H9 (cell line): ENCODE measurements at regions not wholly inside any gene's neighbourhood (a gene's known extent, or its start where the extent isn't known, plus 50 kb on each side); places are given as distances from the start of the nearest gene placed in this dataset.

Source experiments
- DNase-seq: peaks from one replicate; pipeline ENCODE4 v3.0.0-alpha.2; 2017
- H2AFZ ChIP-seq: one replicate; pipeline ENCODE4 v1.6.1; 2013; ENCODE audit warnings: mild to moderate bottlenecking, low read length, control low read depth, moderate library complexity
- H2AK5ac ChIP-seq: 2 replicates; pipeline ENCODE4 v1.6.1; 2013; ENCODE audit warnings: low read length, control low read depth, mixed read lengths; ENCODE audit not compliant: insufficient read length
- H2BK120ac ChIP-seq: one replicate; pipeline ENCODE4 v1.6.1; 2013; ENCODE audit warnings: low read depth, mild to moderate bottlenecking, low read length, control low read depth, inconsistent platforms; ENCODE audit not compliant: poor library complexity, severe bottlenecking
- H2BK12ac ChIP-seq: 2 replicates; pipeline ENCODE4 v1.6.1; 2013; ENCODE audit warnings: low read length, control low read depth, mixed read lengths, low read depth; ENCODE audit not compliant: insufficient read length
- H2BK15ac ChIP-seq: 2 replicates; pipeline ENCODE4 v1.6.1; 2013; ENCODE audit warnings: low read depth, low read length, control low read depth
- H2BK20ac ChIP-seq: one replicate; pipeline ENCODE4 v1.6.1; 2013; ENCODE audit warnings: low read depth, mild to moderate bottlenecking, low read length, control low read depth, inconsistent platforms; ENCODE audit not compliant: poor library complexity, severe bottlenecking
- H2BK5ac ChIP-seq: 2 replicates; pipeline ENCODE4 v1.6.1; 2013; ENCODE audit warnings: low read length, control low read depth, mixed read lengths; ENCODE audit not compliant: insufficient read length
- H3K14ac ChIP-seq: 2 replicates; pipeline ENCODE4 v1.6.1; 2013; ENCODE audit warnings: low read length, control low read depth; ENCODE audit not compliant: insufficient read depth
- H3K18ac ChIP-seq: 2 replicates; pipeline ENCODE4 v1.6.1; 2013; ENCODE audit warnings: low read depth, mild to moderate bottlenecking, mixed read lengths, low read length, control low read depth; ENCODE audit not compliant: insufficient read length
- H3K23ac ChIP-seq: 2 replicates; pipeline ENCODE4 v1.6.1; 2013; ENCODE audit warnings: low read length, control low read depth, mixed read lengths, low read depth; ENCODE audit not compliant: insufficient read length
- H3K23me2 ChIP-seq: 2 replicates; pipeline ENCODE4 v1.6.1; 2013; ENCODE audit warnings: low read depth, mild to moderate bottlenecking, mixed read lengths, low read length, control low read depth; ENCODE audit not compliant: insufficient read length, poor library complexity, severe bottlenecking
- H3K27ac ChIP-seq: 2 replicates; pipeline ENCODE4 v1.5.1; 2013; ENCODE audit warnings: low read length, control low read depth, mixed read lengths, low read depth; ENCODE audit not compliant: insufficient read length
- H3K27me3 ChIP-seq: 2 replicates; pipeline ENCODE4 v1.6.1; 2013; ENCODE audit warnings: low read length, control low read depth, inconsistent platforms; ENCODE audit not compliant: insufficient read depth
- H3K4ac ChIP-seq: 2 replicates; pipeline ENCODE4 v1.6.1; 2013; ENCODE audit warnings: low read depth, mild to moderate bottlenecking, control low read depth, inconsistent platforms, low read length, moderate library complexity
- H3K4me1 ChIP-seq: 2 replicates; pipeline ENCODE4 v1.6.1; 2013; ENCODE audit warnings: low read length, control low read depth, inconsistent platforms; ENCODE audit not compliant: insufficient read depth
- H3K4me2 ChIP-seq: 2 replicates; pipeline ENCODE4 v1.6.1; 2013; ENCODE audit warnings: low read length, control low read depth, mixed read lengths; ENCODE audit not compliant: insufficient read length, insufficient read depth
- H3K56ac ChIP-seq: 2 replicates; pipeline ENCODE4 v1.6.1; 2013; ENCODE audit warnings: low read depth, mild to moderate bottlenecking, mixed read lengths, low read length, control low read depth; ENCODE audit not compliant: insufficient read length
- H3K79me1 ChIP-seq: 2 replicates; pipeline ENCODE4 v1.6.1; 2013; ENCODE audit warnings: low read depth, mild to moderate bottlenecking, moderate library complexity, low read length, control low read depth, inconsistent platforms; ENCODE audit not compliant: insufficient read depth, poor library complexity, severe bottlenecking
- H3K79me2 ChIP-seq: 2 replicates; pipeline ENCODE4 v1.6.1; 2013; ENCODE audit warnings: low read length, control low read depth, inconsistent platforms; ENCODE audit not compliant: insufficient read depth
- H3K9ac ChIP-seq: 2 replicates; pipeline ENCODE4 v1.6.1; 2013; ENCODE audit warnings: low read length, control low read depth, mixed read lengths; ENCODE audit not compliant: insufficient read length; ENCODE audit errors: extremely low read depth
- H3K9me3 ChIP-seq: one replicate; pipeline ENCODE4 v1.6.1; 2013; ENCODE audit warnings: low read depth, low read length, inconsistent platforms; ENCODE audit not compliant: control insufficient read depth
- H3T11ph ChIP-seq: one replicate; pipeline ENCODE4 v1.6.1; 2013; ENCODE audit warnings: mild to moderate bottlenecking, low read length, control low read depth, inconsistent platforms
- H4K20me1 ChIP-seq: one replicate; pipeline ENCODE4 v1.6.1; 2013; ENCODE audit not compliant: control insufficient read depth, insufficient read length, insufficient read depth
- H4K5ac ChIP-seq: 2 replicates; pipeline ENCODE4 v1.6.1; 2013; ENCODE audit warnings: low read depth, mild to moderate bottlenecking, mixed read lengths, low read length, control low read depth; ENCODE audit not compliant: insufficient read length
- H4K8ac ChIP-seq: replicated peaks from 2 replicates; pipeline ENCODE4 v1.6.1; 2013; ENCODE audit warnings: low read length, control low read depth, mixed read lengths, low read depth; ENCODE audit not compliant: insufficient read length
- H4K91ac ChIP-seq: 2 replicates; pipeline ENCODE4 v1.6.1; 2013; ENCODE audit warnings: low read depth, mild to moderate bottlenecking, moderate library complexity, mixed read lengths, low read length, control low read depth; ENCODE audit not compliant: insufficient read length
- H3K27ac Mint-ChIP-seq, 3 experiments: 2 replicates in 2 of 3; 3 replicates in 1 of 3; pipeline ENCODE4 v1.8.0; 2020 to 2021; ENCODE audit warnings: mixed read lengths in 3 of 3, mild to moderate bottlenecking in 1 of 3, moderate library complexity in 1 of 3
- H3K27me3 Mint-ChIP-seq: 2 replicates; pipeline ENCODE4 v1.8.0; 2021; ENCODE audit warnings: low read depth, mild to moderate bottlenecking, moderate library complexity, mixed read lengths
- H3K36me3 Mint-ChIP-seq, 3 experiments: 2 replicates in 2 of 3; 3 replicates in 1 of 3; pipeline ENCODE4 v1.8.0; 2020 to 2021; ENCODE audit warnings: low read depth in 3 of 3, mixed read lengths in 3 of 3; ENCODE audit not compliant: insufficient read depth in 1 of 3
- H3K4me1 Mint-ChIP-seq, 2 experiments: 2 replicates each; pipeline ENCODE4 v1.8.0; 2020; ENCODE audit warnings: mixed read lengths in 2 of 2
- H3K4me3 Mint-ChIP-seq, 2 experiments: 2 replicates in 1 of 2; 3 replicates in 1 of 2; pipeline ENCODE4 v1.8.0; 2020 to 2021; ENCODE audit warnings: mild to moderate bottlenecking in 2 of 2, mixed read lengths in 2 of 2, moderate library complexity in 1 of 2
- H3K9me3 Mint-ChIP-seq, 2 experiments: 2 replicates in 1 of 2; 3 replicates in 1 of 2; pipeline ENCODE4 v1.8.0; 2020; ENCODE audit warnings: mild to moderate bottlenecking in 2 of 2, mixed read lengths in 2 of 2, moderate library complexity in 1 of 2
- WGBS: extraction: QIAGEN DNeasy Blood & Tissue Kit; methylation state at CpG from one replicate; pipeline ENCODE4 v1.1.7; 2013; ENCODE audit warnings: missing lambda C conversion rate, low lambda C conversion rate, mixed read lengths; ENCODE audit not compliant: insufficient read length; ENCODE audit errors: extremely low coverage; 5-methylcytosine and 5-hydroxymethylcytosine counted together
- TF ChIP-seq, protein P1 (sequence below): fragments of 200-600 bp; sonication (generic); conservative IDR thresholded peaks from 3 replicates; pipeline ENCODE4 v1.8.0; 2021; ENCODE audit warnings: antibody characterized with exemption, mild to moderate bottlenecking

- no peak overlapping the region for H3K18ac ChIP-seq
- no peak overlapping the region for H3K4me2 ChIP-seq
- H3K9me3 ChIP-seq, result no peaks in the 10 kb centered on the region
- H3K4me1 ChIP-seq, result peaks cover 2% of the 10 kb centered on the region; the same call in 1 of the 2 replicates
- H2AFZ ChIP-seq, result no peak overlapping the region
- H2BK120ac ChIP-seq, result no peak overlapping the region
- no peak overlapping the region for H2AK5ac ChIP-seq
- H3K14ac ChIP-seq, result no peak overlapping the region
- H3K9ac ChIP-seq, result no peak overlapping the region
- no peak overlapping the region for H4K91ac ChIP-seq
- no peak overlapping the region for H3K56ac ChIP-seq
- DNase-seq, result no peak
- no peak overlapping the region for H4K8ac ChIP-seq
- H2BK20ac ChIP-seq, result no peak overlapping the region
- no peak overlapping the region for H3K23ac ChIP-seq
- H3K9me3 Mint-ChIP-seq, result no peaks in the 10 kb centered on the region
- no peak overlapping the region for H2BK5ac ChIP-seq
- no peaks in the 10 kb centered on the region for H3K23me2 ChIP-seq
- WGBS, result no CpG with 5 or more reads among the region's 3 CpGs
- H3K27me3 ChIP-seq, result no peaks in the 10 kb centered on the region
- H3K27me3 Mint-ChIP-seq, result no peaks in the 10 kb centered on the region
- no peaks in the 10 kb centered on the region for H4K20me1 ChIP-seq
- no peak overlapping the region for H4K5ac ChIP-seq
- H2BK15ac ChIP-seq, result no peak overlapping the region
- H3K79me1 ChIP-seq, result no peaks in the 10 kb centered on the region
- no peak overlapping the region for H3K4me3 Mint-ChIP-seq
- no peaks in the 10 kb centered on the region for H3K79me2 ChIP-seq
- H3K4me1 Mint-ChIP-seq, result peaks cover 6 to 10% of the 10 kb centered on the region in 2 experiments; a peak in 3 of 4 replicates
- no peak overlapping the region for H3K4ac ChIP-seq
- H2BK12ac ChIP-seq, result no peak overlapping the region
- H3K27ac ChIP-seq, result no peak overlapping the region
- H3K27ac Mint-ChIP-seq, result no peak overlapping the region
- H3K36me3 Mint-ChIP-seq, result no peaks in the 10 kb centered on the region
- H3T11ph ChIP-seq, result no peak overlapping the region
- TF ChIP-seq, protein P1, sequence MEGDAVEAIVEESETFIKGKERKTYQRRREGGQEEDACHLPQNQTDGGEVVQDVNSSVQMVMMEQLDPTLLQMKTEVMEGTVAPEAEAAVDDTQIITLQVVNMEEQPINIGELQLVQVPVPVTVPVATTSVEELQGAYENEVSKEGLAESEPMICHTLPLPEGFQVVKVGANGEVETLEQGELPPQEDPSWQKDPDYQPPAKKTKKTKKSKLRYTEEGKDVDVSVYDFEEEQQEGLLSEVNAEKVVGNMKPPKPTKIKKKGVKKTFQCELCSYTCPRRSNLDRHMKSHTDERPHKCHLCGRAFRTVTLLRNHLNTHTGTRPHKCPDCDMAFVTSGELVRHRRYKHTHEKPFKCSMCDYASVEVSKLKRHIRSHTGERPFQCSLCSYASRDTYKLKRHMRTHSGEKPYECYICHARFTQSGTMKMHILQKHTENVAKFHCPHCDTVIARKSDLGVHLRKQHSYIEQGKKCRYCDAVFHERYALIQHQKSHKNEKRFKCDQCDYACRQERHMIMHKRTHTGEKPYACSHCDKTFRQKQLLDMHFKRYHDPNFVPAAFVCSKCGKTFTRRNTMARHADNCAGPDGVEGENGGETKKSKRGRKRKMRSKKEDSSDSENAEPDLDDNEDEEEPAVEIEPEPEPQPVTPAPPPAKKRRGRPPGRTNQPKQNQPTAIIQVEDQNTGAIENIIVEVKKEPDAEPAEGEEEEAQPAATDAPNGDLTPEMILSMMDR, result no peak
These were observed 209.8 kb upstream of the RHOBTB1 start for GRCh38 chr10:61153771-61154170.
